Fibroblast of lung (primary cell): ENCODE measurements at regions not wholly inside any gene's neighbourhood (a gene's known extent, or its start where the extent isn't known, plus 50 kb on each side); places are given as distances from the start of the nearest gene placed in this dataset.
A peak's percentile ranks its signal among the peaks of the same experiment; 100 is the strongest.

Experiments
- DNase-seq, 2 donors: peaks; one replicate each; pipeline versions ENCODE4 v3.0.0 to v3.0.0-alpha.2; 2010; ENCODE audit warnings: low read depth in 2 of 2
- H2AFZ ChIP-seq: 2 replicates; pipeline ENCODE4 v1.5.1; 2012; ENCODE audit warnings: low read length, control low read depth, inconsistent platforms
- H3K27ac ChIP-seq: 2 replicates; pipeline ENCODE4 v1.5.1; 2011; ENCODE audit warnings: low read length, control low read depth; ENCODE audit not compliant: insufficient read depth
- H3K27me3 ChIP-seq: 2 replicates; pipeline ENCODE4 v1.5.1; 2011; ENCODE audit warnings: mild to moderate bottlenecking, low read length; ENCODE audit not compliant: control insufficient read depth, insufficient read depth
- H3K36me3 ChIP-seq: 2 replicates; pipeline ENCODE4 v1.5.1; 2011; ENCODE audit warnings: low read length; ENCODE audit not compliant: control insufficient read depth, insufficient read depth
- H3K4me1 ChIP-seq: 2 replicates; pipeline ENCODE4 v1.5.1; 2011; ENCODE audit warnings: low read length; ENCODE audit not compliant: control insufficient read depth, insufficient read depth; ENCODE audit errors: extremely low read depth
- H3K4me2 ChIP-seq: 2 replicates; pipeline ENCODE4 v1.5.1; 2011; ENCODE audit warnings: low read length, control low read depth; ENCODE audit not compliant: insufficient read depth; ENCODE audit errors: extremely low read depth
- H3K4me3 ChIP-seq, 4 experiments: fragments of 200-600 bp in 1 of 4; sonication (generic) in 1 of 4; replicated peaks in 1 of 4; 2 replicates each; pipeline ENCODE4 v1.5.1; 2011 to 2016; ENCODE audit warnings: low read length in 4 of 4, low read depth in 3 of 4, mild to moderate bottlenecking in 3 of 4, control low read depth in 2 of 4, inconsistent platforms in 1 of 4, mixed read lengths in 1 of 4; ENCODE audit not compliant: insufficient read depth in 1 of 4; ENCODE audit errors: control extremely low read depth in 1 of 4
- H3K79me2 ChIP-seq: 2 replicates; pipeline ENCODE4 v1.5.1; 2012; ENCODE audit warnings: mild to moderate bottlenecking, low read length, inconsistent platforms; ENCODE audit not compliant: control insufficient read depth, insufficient read depth
- H3K9ac ChIP-seq: 2 replicates; pipeline ENCODE4 v1.5.1; 2011; ENCODE audit warnings: mild to moderate bottlenecking, low read length, control low read depth; ENCODE audit not compliant: insufficient read depth
- H3K9me3 ChIP-seq: 2 replicates; pipeline ENCODE4 v1.5.1; 2012; ENCODE audit warnings: low read depth, low read length; ENCODE audit not compliant: control insufficient read depth, insufficient read depth
- H4K20me1 ChIP-seq: 2 replicates; pipeline ENCODE4 v1.5.1; 2011; ENCODE audit warnings: low read length; ENCODE audit not compliant: control insufficient read depth, insufficient read depth; ENCODE audit errors: extremely low read depth
- EZH2 ChIP-seq: IDR thresholded peaks from 2 replicates; pipeline ENCODE4 v1.5.1; 2012; ENCODE audit warnings: low read length, control low read depth, mild to moderate bottlenecking; ENCODE audit errors: missing control alignments
- TF ChIP-seq, protein P1 (sequence below), 2 donors: IDR thresholded peaks in 1 of 2; conservative IDR thresholded peaks in 1 of 2; 1 replicate in 1 of 2; 2 replicates in 1 of 2; pipeline ENCODE4 v1.5.1; 2011 to 2012; ENCODE audit warnings: low read length in 2 of 2, control low read depth in 1 of 2, inconsistent platforms in 1 of 2, low read depth in 1 of 2, mild to moderate bottlenecking in 1 of 2

DNA sequence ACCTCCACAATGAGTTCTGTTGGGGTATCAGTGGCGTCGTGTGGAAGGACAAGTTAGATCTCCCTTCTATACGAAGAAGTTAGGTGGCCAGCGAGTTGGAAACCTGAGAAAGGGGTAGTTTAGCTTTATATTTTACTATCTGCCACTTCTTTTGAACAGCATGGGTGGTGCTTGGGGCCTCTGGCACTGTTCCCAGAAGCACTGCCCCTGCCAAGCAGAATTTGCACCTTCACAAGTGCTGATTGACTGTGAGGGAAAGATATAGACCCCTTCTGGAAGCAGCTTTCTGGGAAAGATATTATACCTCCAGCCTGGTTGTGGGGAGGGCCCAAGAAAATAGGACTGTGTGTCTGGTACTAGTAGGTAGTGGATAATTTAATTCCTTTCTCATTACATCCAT lies 246.9 kb downstream of the FBXO8 start:
- no peaks in the 10 kb centered on the region for H3K9me3 ChIP-seq
- no peak overlapping the region for H3K9ac ChIP-seq
- TF ChIP-seq EZH2: no peak
- TF ChIP-seq, protein P1, sequence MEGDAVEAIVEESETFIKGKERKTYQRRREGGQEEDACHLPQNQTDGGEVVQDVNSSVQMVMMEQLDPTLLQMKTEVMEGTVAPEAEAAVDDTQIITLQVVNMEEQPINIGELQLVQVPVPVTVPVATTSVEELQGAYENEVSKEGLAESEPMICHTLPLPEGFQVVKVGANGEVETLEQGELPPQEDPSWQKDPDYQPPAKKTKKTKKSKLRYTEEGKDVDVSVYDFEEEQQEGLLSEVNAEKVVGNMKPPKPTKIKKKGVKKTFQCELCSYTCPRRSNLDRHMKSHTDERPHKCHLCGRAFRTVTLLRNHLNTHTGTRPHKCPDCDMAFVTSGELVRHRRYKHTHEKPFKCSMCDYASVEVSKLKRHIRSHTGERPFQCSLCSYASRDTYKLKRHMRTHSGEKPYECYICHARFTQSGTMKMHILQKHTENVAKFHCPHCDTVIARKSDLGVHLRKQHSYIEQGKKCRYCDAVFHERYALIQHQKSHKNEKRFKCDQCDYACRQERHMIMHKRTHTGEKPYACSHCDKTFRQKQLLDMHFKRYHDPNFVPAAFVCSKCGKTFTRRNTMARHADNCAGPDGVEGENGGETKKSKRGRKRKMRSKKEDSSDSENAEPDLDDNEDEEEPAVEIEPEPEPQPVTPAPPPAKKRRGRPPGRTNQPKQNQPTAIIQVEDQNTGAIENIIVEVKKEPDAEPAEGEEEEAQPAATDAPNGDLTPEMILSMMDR (conservative IDR thresholded peaks at IDR 0.05 in 1 of 2, IDR thresholded peaks at IDR 0.05 in 1 of 2; ENCODE audit: low read depth in 1 of 2, low read length in 2 of 2): no peak
- no peak overlapping the region for H3K27ac ChIP-seq
- H3K79me2 ChIP-seq: no peaks in the 10 kb centered on the region
- no peaks in the 10 kb centered on the region for H4K20me1 ChIP-seq
- no peak for DNase-seq
- no peak overlapping the region for H3K4me2 ChIP-seq
- no peak overlapping the region for H3K4me3 ChIP-seq
- no peaks in the 10 kb centered on the region for H3K4me1 ChIP-seq
- no peak overlapping the region for H2AFZ ChIP-seq
- H3K27me3 ChIP-seq: no peaks in the 10 kb centered on the region
- no peaks in the 10 kb centered on the region for H3K36me3 ChIP-seq

DNA sequence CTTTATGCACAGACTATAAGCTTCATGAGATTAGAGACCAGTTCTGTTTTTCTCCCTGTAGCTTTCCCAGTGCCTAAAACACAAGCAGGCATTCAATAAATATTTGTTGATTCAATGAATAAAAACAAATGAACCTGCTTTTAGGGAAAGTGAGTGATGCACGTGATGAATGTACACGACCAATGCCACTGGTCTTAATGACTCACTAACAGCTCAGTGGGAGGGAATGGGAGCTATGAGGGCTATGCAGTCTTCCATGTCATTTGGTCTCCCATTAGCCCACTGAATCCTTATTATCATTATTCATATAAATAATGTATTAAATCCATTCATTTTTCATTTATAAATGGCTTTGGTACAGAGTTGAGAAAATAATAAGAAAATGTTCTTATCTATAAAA lies 247.4 kb downstream of the FBXO8 start:
- Histone ChIP-seq H4K20me1 (no peaks in the 10 kb centered on the region), H3K27ac (no peak overlapping the region), H3K4me2 (no peak overlapping the region), H2AFZ (no peak overlapping the region), H3K4me3 (no peak overlapping the region), H3K9ac (no peak overlapping the region), H3K79me2 (no peaks in the 10 kb centered on the region), H3K36me3 (no peaks in the 10 kb centered on the region), H3K4me1 (no peaks in the 10 kb centered on the region), H3K27me3 (no peaks in the 10 kb centered on the region), H3K9me3 (no peaks in the 10 kb centered on the region)
- no peak for DNase-seq
- TF ChIP-seq EZH2: no peak
- TF ChIP-seq, protein P1 (conservative IDR thresholded peaks at IDR 0.05 in 1 of 2, IDR thresholded peaks at IDR 0.05 in 1 of 2; ENCODE audit: low read depth in 1 of 2, low read length in 2 of 2): no peak

DNA sequence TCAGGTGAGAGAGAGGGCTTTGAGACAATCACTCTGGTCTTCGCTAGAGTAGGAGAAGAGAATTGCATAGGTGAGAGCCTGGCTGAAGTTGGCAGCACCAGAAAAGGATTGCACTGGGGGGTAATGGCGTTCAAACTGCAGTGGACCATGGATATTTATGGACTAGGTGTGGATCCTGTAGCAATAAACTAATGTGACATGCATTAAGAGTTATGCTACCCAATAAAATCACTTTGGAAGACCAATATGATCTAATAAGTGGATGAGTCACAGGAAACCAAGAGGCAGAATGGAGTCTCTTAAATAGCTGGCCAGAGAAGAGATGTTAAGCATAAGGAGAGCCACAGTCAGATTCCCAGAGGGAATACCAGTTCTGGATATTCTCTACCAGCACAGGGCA lies 259.8 kb downstream of the FBXO8 start:
- Histone ChIP-seq H3K27me3 (no peaks in the 10 kb centered on the region), H3K27ac (no peak overlapping the region)
- DNase-seq: peak in 1 of 2 donors; percentile 3

More for the DNA sequence above, 259.8 kb downstream of the FBXO8 start:
- Histone ChIP-seq H3K79me2 (no peaks in the 10 kb centered on the region), H3K4me3 (no peak overlapping the region), H3K4me1 (no peaks in the 10 kb centered on the region), H3K9ac (no peak overlapping the region), H3K4me2 (no peak overlapping the region), H3K36me3 (no peaks in the 10 kb centered on the region), H3K9me3 (no peaks in the 10 kb centered on the region), H2AFZ (no peak overlapping the region), H4K20me1 (no peaks in the 10 kb centered on the region)
- TF ChIP-seq, protein P1 (conservative IDR thresholded peaks at IDR 0.05 in 1 of 2, IDR thresholded peaks at IDR 0.05 in 1 of 2; ENCODE audit: low read depth in 1 of 2, low read length in 2 of 2): no peak
- TF ChIP-seq EZH2: no peak
